ENCODE measurements at regions not wholly inside any gene's neighbourhood (a gene's known extent, or its start where the extent isn't known, plus 50 kb on each side); places are given as distances from the start of the nearest gene placed in this dataset.

DNA sequence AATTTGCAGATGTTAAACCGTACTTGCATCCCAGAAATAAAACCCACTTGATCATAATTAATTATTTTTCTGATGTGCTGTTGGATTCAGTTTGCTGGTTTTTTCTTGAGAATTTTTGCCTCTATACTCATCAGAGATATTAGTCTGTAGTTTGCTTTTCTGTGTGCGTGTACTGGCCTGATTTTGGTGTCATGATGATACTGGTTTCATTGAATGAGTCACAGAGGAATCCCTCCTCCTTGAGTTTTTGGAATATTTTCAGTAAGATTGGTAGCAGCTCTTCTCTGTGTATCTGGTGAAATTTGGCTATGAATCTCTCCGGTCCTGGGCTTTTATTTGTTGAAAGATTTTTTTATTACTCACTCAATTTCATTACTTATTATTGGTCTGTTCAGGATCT lies 100.4 kb upstream of the PMCH start (continued):
- TF ChIP-seq ZNF778 (CRISPR knock-in tag; IDR thresholded peaks at IDR 0.05): no peak

DNA sequence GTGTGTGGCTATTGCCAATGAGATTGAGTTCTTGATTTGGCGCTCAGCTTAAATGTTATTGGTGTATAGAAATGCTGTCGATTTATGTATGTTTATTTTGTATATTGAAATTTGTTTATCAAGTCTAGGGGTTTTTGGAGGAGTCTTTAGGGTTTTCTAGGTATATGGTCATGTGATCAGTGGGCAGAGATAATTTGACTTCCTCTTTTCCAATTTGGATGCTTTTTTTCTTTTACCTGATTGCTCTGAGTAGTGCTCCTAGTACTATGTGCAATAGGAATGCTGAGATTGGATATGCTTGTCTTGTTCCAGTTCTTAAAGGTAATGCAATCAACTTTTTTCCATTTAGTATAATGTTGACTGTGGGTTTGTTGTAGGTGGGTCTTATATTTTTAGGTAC lies 99.8 kb upstream of the PMCH start:
- no peaks in the 10 kb centered on the region for H3K9me1 ChIP-seq (ENCODE audit: control insufficient read depth, insufficient read depth, low read length)
- no peaks in the 10 kb centered on the region; the same call in 1 of the 2 replicates for H3K9me3 ChIP-seq (replicated peaks; ENCODE audit: control insufficient read depth, insufficient read depth, low read depth, low read length)
- FAIRE-seq (no peak), ATAC-seq (no peak), DNase-seq (ENCODE audit: extremely low read depth in 1 of 4, low spot score in 3 of 4) (no peak)
- no peak overlapping the region for H3K4me2 ChIP-seq (ENCODE audit: insufficient read depth, low read length)
- ChIA-PET POLR2A (no interaction called here), CTCF (ENCODE audit: low intra/inter-chr PET ratio) (no interaction called here)
- H3K4me1 ChIP-seq (replicated peaks in 1 of 2; ENCODE audit: control insufficient read depth in 2 of 2, insufficient read depth in 2 of 2, low read length in 2 of 2): no peaks in the 10 kb centered on the region
- no peaks in the 10 kb centered on the region for H3K27me3 ChIP-seq (ENCODE audit: control insufficient read depth in 2 of 2, insufficient read depth in 2 of 2, low read length in 2 of 2)
- in situ Hi-C loops (cut with MboI): no loop called here
- H4K20me1 ChIP-seq (replicated peaks; ENCODE audit: control insufficient read depth, insufficient read depth, low read length): no peaks in the 10 kb centered on the region
- no peaks in the 10 kb centered on the region for H3K79me2 ChIP-seq (ENCODE audit: control insufficient read depth, insufficient read depth, low read length)
- H2AFZ ChIP-seq (ENCODE audit: low read depth, low read length): no peak overlapping the region
- H3K4me3 ChIP-seq: no peak overlapping the region
- 64% methylated on average over 2 of the region's 2 CpGs for WGBS (ENCODE audit: insufficient coverage, low coverage, missing lambda C conversion rate)
- no peak overlapping the region for H3K9ac ChIP-seq (ENCODE audit: insufficient read depth in 1 of 2, low read depth in 2 of 2, low read length in 2 of 2)
- no peaks in the 10 kb centered on the region for H3K36me3 ChIP-seq (ENCODE audit: control insufficient read depth, insufficient read depth, low read length)
- TF ChIP-seq TOE1 (IDR thresholded peaks at IDR 0.05; ENCODE audit: borderline replicate concordance) (peak; percentile 46; the same call in 1 of the 2 replicates), TOE1 (CRISPR knock-in tag; IDR thresholded peaks at IDR 0.05; ENCODE audit: borderline replicate concordance, low read depth) (no peak), BCOR (IDR thresholded peaks at IDR 0.05) (no peak), SNIP1 (IDR thresholded peaks at IDR 0.05; ENCODE audit: low read depth) (no peak), SPI1 (IDR thresholded peaks at IDR 0.05; ENCODE audit: borderline replicate concordance, low read depth, low read length) (peak; percentile 82), NRF1 (conservative IDR thresholded peaks at IDR 0.05 in 1 of 2, IDR thresholded peaks at IDR 0.05 in 1 of 2) (no peak)
- TF ChIP-seq, protein P1, sequence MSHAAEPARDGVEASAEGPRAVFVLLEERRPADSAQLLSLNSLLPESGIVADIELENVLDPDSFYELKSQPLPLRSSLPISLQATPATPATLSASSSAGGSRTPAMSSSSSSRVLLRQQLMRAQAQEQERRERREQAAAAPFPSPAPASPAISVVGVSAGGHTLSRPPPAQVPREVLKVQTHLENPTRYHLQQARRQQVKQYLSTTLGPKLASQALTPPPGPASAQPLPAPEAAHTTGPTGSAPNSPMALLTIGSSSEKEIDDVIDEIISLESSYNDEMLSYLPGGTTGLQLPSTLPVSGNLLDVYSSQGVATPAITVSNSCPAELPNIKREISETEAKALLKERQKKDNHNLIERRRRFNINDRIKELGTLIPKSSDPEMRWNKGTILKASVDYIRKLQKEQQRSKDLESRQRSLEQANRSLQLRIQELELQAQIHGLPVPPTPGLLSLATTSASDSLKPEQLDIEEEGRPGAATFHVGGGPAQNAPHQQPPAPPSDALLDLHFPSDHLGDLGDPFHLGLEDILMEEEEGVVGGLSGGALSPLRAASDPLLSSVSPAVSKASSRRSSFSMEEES (CRISPR knock-in tag; IDR thresholded peaks at IDR 0.05): peak; percentile 79
- no peak overlapping the region for H3K27ac ChIP-seq (ENCODE audit: extremely low read depth, low read depth, low read length)
- intact Hi-C loops (cut with micrococcal nuclease): loop anchor here (5.0 kb wide), 1 partner anchor 125 kb away; no protein-coding TSS in a partner anchor
- BruUV-seq (replicated peaks): no TSS peak
